Esophagus squamous epithelium (tissue), 5 donors: ENCODE measurements at regions not wholly inside any gene's neighbourhood (a gene's known extent, or its start where the extent isn't known, plus 50 kb on each side); places are given as distances from the start of the nearest gene placed in this dataset.

Experiments
- DNase-seq: peaks from one replicate; lab custom pipeline; 2025; lab: John Stamatoyannopoulos, UW
- H3K27ac ChIP-seq, 4 donors: fragments of 200-600 bp; sonication (generic); one replicate each; pipeline ENCODE4 v1.5.1; 2016 to 2019; ENCODE audit warnings: mild to moderate bottlenecking in 1 of 4
- H3K27me3 ChIP-seq, 4 donors: fragments of 200-600 bp; sonication (generic); 1 replicate in 3 of 4; 2 replicates in 1 of 4; pipeline versions ENCODE4 v1.5.1 to v1.6.0; 2017 to 2021; ENCODE audit warnings: antibody characterized with exemption in 1 of 4
- H3K36me3 ChIP-seq, 3 donors: fragments of 200-600 bp; sonication (generic); one replicate each; pipeline ENCODE4 v1.5.1; 2016 to 2019
- H3K4me1 ChIP-seq, 3 donors: fragments of 200-600 bp; sonication (generic); one replicate each; pipeline ENCODE4 v1.5.1; 2017 to 2019
- H3K4me3 ChIP-seq, 4 donors: fragments of 200-600 bp; sonication (generic); 1 replicate in 3 of 4; 2 replicates in 1 of 4; pipeline ENCODE4 v1.5.1; 2016 to 2019; ENCODE audit warnings: mild to moderate bottlenecking in 2 of 4, moderate library complexity in 1 of 4
- H3K9me3 ChIP-seq, 3 donors: fragments of 200-600 bp; sonication (generic); one replicate each; pipeline ENCODE4 v1.5.1; 2016 to 2019
- CTCF ChIP-seq, 6 experiments: fragments of 450-650 bp in 4 of 6; fragments of 200-600 bp in 2 of 6; sonication (generic) in 2 of 6; IDR thresholded peaks; one replicate each; pipeline ENCODE4 v1.5.1; 2016 to 2019; ENCODE audit warnings: antibody characterized with exemption in 6 of 6, mild to moderate bottlenecking in 4 of 6, moderate library complexity in 4 of 6
- POLR2A ChIP-seq, 4 donors: fragments of 450-650 bp; IDR thresholded peaks; one replicate each; pipeline ENCODE4 v1.6.1; 2017; ENCODE audit warnings: antibody characterized with exemption in 4 of 4, mild to moderate bottlenecking in 4 of 4, moderate library complexity in 3 of 4
- WGBS, 2 donors: methylation state at CpG; one replicate each; pipeline ENCODE4 v1.1.5; 2018; 5-methylcytosine and 5-hydroxymethylcytosine counted together
- intact Hi-C: fragments of 100-400 bp; cut with DNase I; formaldehyde crosslinking; loops from one replicate; pipeline ENCODE4 v1.15.0; 2022
- donor health status: DM: yes; HTN: yes; CAD: no.

- H3K9me3 ChIP-seq: no peaks in the 10 kb centered on the region
- TF ChIP-seq POLR2A (IDR thresholded peaks at IDR 0.05) (no peak), CTCF (IDR thresholded peaks at IDR 0.05) (no peak)
These were observed 103.5 kb upstream of the BMAL1 start for GRCh38 chr11:13174090-13174489.

GRCh38 chr11:13183094-13183825, 94.3 kb upstream of the BMAL1 start:
- Histone ChIP-seq H3K27me3 (no peaks in the 10 kb centered on the region), H3K9me3 (peaks cover 0 to 13% (median 3%) of the 10 kb centered on the region in 3 donors), H3K27ac (no peak overlapping the region), H3K4me3 (peak overlapping the region in 2 of 4 donors; percentile 7 to 9), H3K36me3 (no peaks in the 10 kb centered on the region), H3K4me1 (peaks cover 4 to 8% (median 6%) of the 10 kb centered on the region in 3 donors)
- TF ChIP-seq POLR2A (IDR thresholded peaks at IDR 0.05) (no peak), CTCF (IDR thresholded peaks at IDR 0.05) (peak in 5 of 6 experiments; percentile 33 to 76 (median 53))
- DNase-seq: no peak
- intact Hi-C loops: no loop called here
- WGBS, 2 donors: 7 to 8% methylated on average over 6 of the region's 6 CpGs

More at GRCh38 chr11:13174090-13174489, 103.5 kb upstream of the BMAL1 start:
- 69 to 79% methylated on average over 6 of the region's 6 CpGs for WGBS, 2 donors
- H3K4me3 ChIP-seq: no peak overlapping the region
- no peak overlapping the region for H3K27ac ChIP-seq
- intact Hi-C loops: no loop called here
- peaks cover 0 to 3% (median 0%) of the 10 kb centered on the region in 4 donors for H3K27me3 ChIP-seq
- peaks cover 0 to 13% (median 10%) of the 10 kb centered on the region in 3 donors for H3K4me1 ChIP-seq
- DNase-seq: no peak
- no peaks in the 10 kb centered on the region for H3K36me3 ChIP-seq

GRCh38 chr11:13183826-13184196, 93.8 kb upstream of the BMAL1 start:
- TF ChIP-seq CTCF (IDR thresholded peaks at IDR 0.05): no peak
- no peak for TF ChIP-seq POLR2A (IDR thresholded peaks at IDR 0.05)
- no peaks in the 10 kb centered on the region for H3K27me3 ChIP-seq
- H3K4me3 ChIP-seq: no peak overlapping the region
- DNase-seq: no peak
- 92 to 93% methylated on average over 1 of the region's 1 CpG for WGBS, 2 donors
- intact Hi-C loops: no loop called here
- H3K4me1 ChIP-seq: peaks cover 4 to 8% (median 6%) of the 10 kb centered on the region in 3 donors
- H3K27ac ChIP-seq: no peak overlapping the region
- peaks cover 0 to 16% (median 8%) of the 10 kb centered on the region in 3 donors for H3K9me3 ChIP-seq
- H3K36me3 ChIP-seq: no peaks in the 10 kb centered on the region

GRCh38 chr11:13184295-13184794, 93.2 kb upstream of the BMAL1 start:
- DNase-seq: no peak
- intact Hi-C loops: no loop called here
- Histone ChIP-seq H3K27ac (no peak overlapping the region), H3K4me3 (no peak overlapping the region), H3K4me1 (peaks cover 4 to 8% (median 6%) of the 10 kb centered on the region in 3 donors), H3K9me3 (peaks cover 0 to 16% (median 8%) of the 10 kb centered on the region in 3 donors), H3K27me3 (no peaks in the 10 kb centered on the region), H3K36me3 (no peaks in the 10 kb centered on the region)
- TF ChIP-seq CTCF (IDR thresholded peaks at IDR 0.05) (no peak), POLR2A (IDR thresholded peaks at IDR 0.05) (no peak)
- 69 to 72% methylated on average over 7 to 9 of the region's 9 CpGs for WGBS, 2 donors

- no peak overlapping the region for H3K27ac ChIP-seq
- H3K36me3 ChIP-seq: no peaks in the 10 kb centered on the region
- H3K4me3 ChIP-seq: no peak overlapping the region
- DNase-seq: no peak
- no peaks in the 10 kb centered on the region for H3K27me3 ChIP-seq
- peaks cover 0 to 16% (median 8%) of the 10 kb centered on the region in 3 donors for H3K9me3 ChIP-seq
- intact Hi-C loops: loop anchor here (5.0 kb wide), 1 partner anchor 221 kb away; no protein-coding TSS in a partner anchor
- TF ChIP-seq POLR2A (IDR thresholded peaks at IDR 0.05) (no peak), CTCF (IDR thresholded peaks at IDR 0.05) (no peak)
- peaks cover 2 to 9% (median 4%) of the 10 kb centered on the region in 3 donors for H3K4me1 ChIP-seq
These were observed 89.4 kb upstream of the BMAL1 start for GRCh38 chr11:13188179-13188578.
